KG1 (cell line): ENCODE measurements at regions not wholly inside any gene's neighbourhood (a gene's known extent, or its start where the extent isn't known, plus 50 kb on each side); places are given as distances from the start of the nearest gene placed in this dataset.

Source experiments
- DNase-seq: peaks from one replicate; lab custom pipeline; 2025; lab: John Stamatoyannopoulos, UW

- no peak for DNase-seq
Measured at GRCh38 chr1:65486613-65487012, 66.1 kb downstream of the LEPR start.

GRCh38 chr1:65489481-65489880 lies 69.0 kb downstream of the LEPR start:
- no peak for DNase-seq

GRCh38 chr1:65490231-65491009 lies 70.0 kb downstream of the LEPR start:
- no peak for DNase-seq

- no peak for DNase-seq
Measured at GRCh38 chr1:65491472-65491871, 71.0 kb downstream of the LEPR start.

- no peak for DNase-seq
Measured at GRCh38 chr1:65493802-65494201, 73.3 kb downstream of the LEPR start.

GRCh38 chr1:65494671-65495070 lies 74.2 kb downstream of the LEPR start:
- DNase-seq: no peak

GRCh38 chr1:65495137-65495536 lies 74.7 kb downstream of the LEPR start:
- no peak for DNase-seq

GRCh38 chr1:65497256-65497830 lies 76.9 kb downstream of the LEPR start:
- DNase-seq: no peak

- DNase-seq: no peak
Measured at GRCh38 chr1:65503427-65503826, 83.0 kb downstream of the LEPR start.

- DNase-seq: no peak
Measured at GRCh38 chr1:65504263-65504662, 83.8 kb downstream of the LEPR start.

- DNase-seq: no peak
Measured at GRCh38 chr1:65505547-65506300, 85.3 kb downstream of the LEPR start.

- no peak for DNase-seq
Measured at GRCh38 chr1:65508051-65508450, 87.6 kb downstream of the LEPR start.

- DNase-seq: no peak
Measured at GRCh38 chr1:65509912-65510680, 89.6 kb downstream of the LEPR start.

GRCh38 chr1:65510961-65511360 lies 90.5 kb downstream of the LEPR start:
- DNase-seq: no peak

- DNase-seq: no peak
Measured at GRCh38 chr1:65512383-65512782, 91.9 kb downstream of the LEPR start.

GRCh38 chr1:65512967-65513780 lies 92.7 kb downstream of the LEPR start:
- no peak for DNase-seq

- no peak for DNase-seq
Measured at GRCh38 chr1:65514041-65514440, 93.6 kb downstream of the LEPR start.

- DNase-seq: no peak
Measured at GRCh38 chr1:65524931-65525265, 104.4 kb downstream of the LEPR start.

GRCh38 chr1:65525266-65526048 lies 105.0 kb downstream of the LEPR start:
- no peak for DNase-seq

- no peak for DNase-seq
Measured at GRCh38 chr1:65526049-65526556, 105.6 kb downstream of the LEPR start.

GRCh38 chr1:65527190-65527589 lies 106.7 kb downstream of the LEPR start:
- no peak for DNase-seq
